Muscle layer of colon (tissue), 2 donors: ENCODE measurements at regions not wholly inside any gene's neighbourhood (a gene's known extent, or its start where the extent isn't known, plus 50 kb on each side); places are given as distances from the start of the nearest gene placed in this dataset.

ENCODE experiments used
- H3K27ac ChIP-seq: one replicate; pipeline ENCODE4 v1.7.0; 2013; ENCODE audit warnings: low read depth, mild to moderate bottlenecking, low read length, moderate library complexity
- H3K27me3 ChIP-seq, 2 donors: one replicate each; pipeline ENCODE4 v1.7.0; 2013; ENCODE audit warnings: low read length in 2 of 2, mild to moderate bottlenecking in 2 of 2; ENCODE audit not compliant: insufficient read depth in 2 of 2, control insufficient read depth in 1 of 2
- H3K36me3 ChIP-seq: one replicate; pipeline ENCODE4 v1.7.0; 2013; ENCODE audit warnings: mild to moderate bottlenecking, low read length; ENCODE audit not compliant: insufficient read depth
- H3K4me1 ChIP-seq: one replicate; pipeline ENCODE4 v1.7.0; 2013; ENCODE audit warnings: mild to moderate bottlenecking, low read length; ENCODE audit not compliant: insufficient read depth
- H3K4me3 ChIP-seq, 2 donors: one replicate each; pipeline ENCODE4 v1.7.0; 2013; ENCODE audit warnings: low read length in 2 of 2, low read depth in 1 of 2, mild to moderate bottlenecking in 1 of 2, moderate library complexity in 1 of 2
- H3K9ac ChIP-seq: one replicate; pipeline ENCODE4 v1.7.0; 2013; ENCODE audit warnings: low read length
- H3K9me3 ChIP-seq: one replicate; pipeline ENCODE4 v1.7.0; 2013; ENCODE audit warnings: mild to moderate bottlenecking, low read length
- donor health status: abdominal sarcoma.
- donor health status: Adenocarcinoma of cecum.

DNA sequence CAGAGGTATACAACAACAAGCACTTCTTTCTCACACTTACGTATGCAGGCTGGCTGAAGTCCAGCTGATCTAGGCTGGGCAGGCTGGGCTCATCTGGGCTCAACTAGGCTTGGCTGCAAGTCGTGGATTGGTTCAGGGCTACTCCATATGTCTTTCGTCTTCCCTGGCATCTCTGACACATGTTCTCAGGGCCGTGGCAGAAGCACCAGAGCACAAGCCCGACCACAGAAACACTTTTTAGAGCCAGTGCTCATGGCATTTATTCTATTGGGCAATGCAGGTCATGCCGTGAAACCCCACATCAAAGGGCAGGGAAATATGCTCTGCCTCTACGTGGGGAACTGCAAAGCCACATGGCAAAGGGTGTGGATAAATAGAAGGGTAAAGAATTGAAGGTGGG, 93.8 kb downstream of the RIN2 start:
- Histone ChIP-seq H3K9me3 (no peaks in the 10 kb centered on the region), H3K27ac (no peak overlapping the region), H3K9ac (no peak overlapping the region), H3K4me1 (peaks cover 23% of the 10 kb centered on the region), H3K4me3 (no peak overlapping the region), H3K27me3 (no peaks in the 10 kb centered on the region), H3K36me3 (no peaks in the 10 kb centered on the region)

DNA sequence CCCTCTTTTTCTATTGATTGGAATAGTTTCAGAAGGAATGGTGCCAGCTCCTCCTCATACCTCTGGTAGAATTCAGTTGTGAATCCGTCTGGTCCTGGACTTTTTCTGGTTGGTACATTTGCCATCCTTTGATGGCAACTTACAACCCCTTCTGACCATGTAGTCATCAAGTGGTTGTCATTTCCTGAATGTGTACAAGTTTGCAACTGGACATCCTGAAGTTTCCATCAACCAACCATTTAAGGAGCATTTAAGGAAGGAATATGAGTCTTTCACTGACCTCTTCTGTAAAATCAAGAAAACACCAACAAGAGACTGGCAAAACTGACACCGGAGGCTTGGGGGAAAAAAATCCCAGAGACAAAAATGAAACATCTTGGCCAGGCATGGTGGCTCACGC, 97.4 kb downstream of the RIN2 start:
- Histone ChIP-seq H3K9me3 (no peaks in the 10 kb centered on the region), H3K4me1 (peaks cover 14% of the 10 kb centered on the region), H3K36me3 (no peaks in the 10 kb centered on the region), H3K27me3 (no peaks in the 10 kb centered on the region), H3K9ac (no peak overlapping the region), H3K27ac (no peak overlapping the region), H3K4me3 (no peak overlapping the region)

DNA sequence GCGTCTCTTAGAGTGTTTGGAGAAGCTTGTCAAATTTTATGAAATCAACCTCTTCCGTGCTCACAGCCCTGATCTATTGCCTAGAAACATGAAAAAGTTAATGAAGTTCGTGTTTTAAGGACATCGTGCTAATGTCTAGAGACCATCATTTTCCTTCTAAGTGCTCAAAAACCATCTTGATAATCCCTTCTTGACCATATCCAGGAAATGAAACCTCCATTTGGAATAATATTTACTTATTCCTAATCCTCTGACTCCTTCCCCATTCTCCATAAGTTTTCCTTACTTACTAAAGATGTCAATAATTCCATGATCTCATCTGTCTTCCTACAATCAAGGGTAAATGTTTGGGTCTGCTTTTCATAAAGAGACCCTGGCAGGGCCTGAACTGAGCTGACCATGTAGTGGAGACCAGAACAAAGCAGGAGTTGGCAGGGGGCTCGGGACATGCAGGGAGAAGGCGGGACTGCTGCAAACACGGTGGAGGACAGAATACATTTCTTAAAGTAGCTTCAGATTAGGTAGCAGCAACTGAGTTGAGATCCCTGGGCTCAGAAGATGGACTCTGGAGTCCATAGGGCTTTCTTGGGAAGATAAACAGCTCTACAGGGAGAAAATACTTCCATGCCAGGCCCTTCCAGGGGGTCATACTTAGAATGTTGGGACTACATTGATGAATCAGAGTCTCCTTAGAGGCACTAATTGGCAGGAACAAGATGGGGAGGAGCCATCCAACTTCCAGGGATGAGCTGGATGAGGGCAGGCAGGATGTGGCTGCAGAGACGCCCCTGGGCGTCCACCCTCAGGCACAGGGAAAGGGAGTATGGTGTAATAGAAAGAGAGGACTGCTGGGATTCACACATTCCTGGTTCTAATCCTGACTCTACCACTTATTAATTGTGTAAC, 100.7 kb downstream of the RIN2 start:
- Histone ChIP-seq H3K4me3 (no peak overlapping the region), H3K27me3 (no peaks in the 10 kb centered on the region), H3K27ac (no peak overlapping the region), H3K4me1 (peaks cover 11% of the 10 kb centered on the region), H3K9ac (no peak overlapping the region), H3K36me3 (no peaks in the 10 kb centered on the region), H3K9me3 (no peaks in the 10 kb centered on the region)

DNA sequence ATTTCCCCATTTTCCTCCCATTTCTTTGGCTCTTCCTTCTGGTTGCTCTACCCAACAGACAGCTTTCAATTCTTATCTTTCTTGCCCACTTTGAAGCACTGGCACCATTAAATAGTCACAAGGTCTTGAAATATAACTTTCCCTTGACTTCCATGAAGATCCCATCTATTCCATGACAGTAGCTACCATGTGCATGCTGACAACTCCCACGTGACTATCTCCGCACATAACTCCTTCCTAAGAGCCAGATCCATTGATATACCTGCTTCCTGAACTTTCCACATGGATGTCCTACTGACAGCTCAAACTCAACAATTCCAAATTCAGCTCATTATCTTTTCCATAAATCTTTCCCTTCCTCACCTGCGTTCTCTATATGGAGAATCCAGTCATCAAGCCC, 101.4 kb downstream of the RIN2 start:
- Histone ChIP-seq H3K9ac (no peak overlapping the region), H3K9me3 (no peaks in the 10 kb centered on the region), H3K27ac (no peak overlapping the region), H3K27me3 (no peaks in the 10 kb centered on the region), H3K4me1 (peaks cover 11% of the 10 kb centered on the region), H3K4me3 (no peak overlapping the region), H3K36me3 (no peaks in the 10 kb centered on the region)

DNA sequence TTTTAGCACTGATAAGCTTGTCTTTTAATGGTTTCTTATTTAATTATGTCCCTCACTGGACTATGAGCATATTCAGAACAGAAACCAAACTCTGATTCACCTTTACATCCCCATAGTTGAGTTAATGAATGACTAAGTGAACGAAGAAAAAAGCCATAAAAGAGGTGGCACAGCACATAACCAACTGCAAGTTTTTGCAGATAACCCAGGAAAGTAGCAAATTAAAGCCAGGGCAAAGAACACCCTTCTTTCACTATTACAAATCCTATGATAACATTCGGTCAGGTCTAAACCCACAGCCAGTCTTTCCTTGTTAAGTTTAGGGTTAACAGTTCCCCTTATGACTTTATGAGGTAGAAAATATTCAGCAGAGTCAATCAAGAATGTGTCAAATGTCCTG, 102.7 kb downstream of the RIN2 start:
- Histone ChIP-seq H3K27me3 (no peaks in the 10 kb centered on the region), H3K4me3 (no peak overlapping the region), H3K9me3 (no peaks in the 10 kb centered on the region), H3K9ac (no peak overlapping the region), H3K36me3 (no peaks in the 10 kb centered on the region), H3K27ac (no peak overlapping the region), H3K4me1 (peaks cover 11% of the 10 kb centered on the region)

DNA sequence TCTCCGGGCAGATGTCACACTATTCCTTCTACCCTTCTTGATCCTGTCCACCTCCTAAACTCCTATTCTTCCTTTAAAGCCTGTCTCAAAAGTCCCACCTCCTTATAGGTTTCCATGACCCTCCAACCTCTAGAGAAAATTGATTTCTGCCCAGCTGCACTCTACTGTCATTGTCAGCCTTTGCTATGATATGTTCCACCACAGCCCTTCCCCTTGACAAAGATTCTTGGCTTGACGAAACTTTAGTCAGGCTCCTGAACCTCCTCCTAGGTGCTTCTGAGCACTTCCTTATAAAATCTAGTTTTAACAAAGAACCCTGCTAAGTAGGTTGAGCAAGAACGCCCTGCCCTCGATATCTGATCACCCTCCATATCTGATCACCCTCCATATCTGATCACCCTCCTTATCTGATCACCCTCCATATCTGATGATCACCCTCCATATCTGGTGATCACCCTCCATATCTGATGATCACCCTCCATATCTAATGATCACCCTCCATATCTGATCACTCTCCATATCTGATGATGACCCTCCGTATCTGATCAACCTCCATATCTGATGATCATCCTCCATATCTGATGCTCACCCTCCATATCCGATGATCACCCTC, 103.2 kb downstream of the RIN2 start:
- no peak overlapping the region for H3K27ac ChIP-seq
- H3K27me3 ChIP-seq = no peaks in the 10 kb centered on the region
- H3K9ac ChIP-seq = no peak overlapping the region
- H3K4me3 ChIP-seq = no peak overlapping the region
- no peaks in the 10 kb centered on the region for H3K9me3 ChIP-seq
- H3K4me1 ChIP-seq = peaks cover 11% of the 10 kb centered on the region
- no peaks in the 10 kb centered on the region for H3K36me3 ChIP-seq

DNA sequence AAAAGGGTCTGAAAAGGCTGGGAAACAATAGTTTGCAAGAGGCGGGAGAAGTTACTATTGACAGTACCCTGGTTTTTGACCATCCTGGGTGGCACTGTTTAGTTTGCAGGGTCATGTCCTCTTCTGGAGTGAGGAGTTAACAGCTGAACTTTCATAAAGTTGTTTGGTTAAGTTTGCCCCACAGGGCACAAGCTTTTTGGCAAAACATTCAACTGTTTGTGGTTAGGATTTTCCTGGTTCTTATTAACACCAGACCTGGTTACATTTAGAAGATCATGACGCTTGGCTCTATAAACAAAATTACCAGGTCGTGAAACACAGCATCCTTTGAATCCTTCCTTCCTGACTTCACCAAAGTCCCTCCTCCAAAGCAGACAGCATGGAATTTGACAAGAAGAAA, 106.1 kb downstream of the RIN2 start:
- H3K27ac ChIP-seq = no peak overlapping the region
- H3K4me1 ChIP-seq = no peaks in the 10 kb centered on the region
- H3K36me3 ChIP-seq = no peaks in the 10 kb centered on the region
- no peak overlapping the region for H3K9ac ChIP-seq
- no peaks in the 10 kb centered on the region for H3K27me3 ChIP-seq
- H3K9me3 ChIP-seq = no peaks in the 10 kb centered on the region
- no peak overlapping the region for H3K4me3 ChIP-seq

DNA sequence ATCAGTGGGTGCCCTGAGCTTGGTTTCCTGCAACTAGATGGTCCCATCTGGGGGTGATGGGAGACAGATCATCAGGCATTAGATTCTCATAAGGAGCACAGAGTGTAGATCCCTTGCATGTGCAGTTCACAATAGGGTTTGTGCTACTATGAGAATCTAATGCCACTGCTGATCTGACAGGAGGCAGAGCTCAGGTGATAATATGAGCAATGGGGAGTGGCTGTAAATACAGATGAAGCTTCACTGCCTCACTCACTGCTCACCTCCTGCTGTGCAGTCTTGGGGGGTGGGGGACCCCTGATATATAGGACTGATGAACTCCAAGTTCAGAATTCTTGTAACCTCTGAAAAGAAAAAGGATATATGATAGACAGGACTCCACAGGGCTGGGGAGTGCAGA, 108.0 kb downstream of the RIN2 start:
- Histone ChIP-seq H3K4me1 (no peaks in the 10 kb centered on the region), H3K4me3 (no peak overlapping the region), H3K9ac (no peak overlapping the region), H3K27ac (no peak overlapping the region), H3K36me3 (no peaks in the 10 kb centered on the region), H3K9me3 (no peaks in the 10 kb centered on the region), H3K27me3 (no peaks in the 10 kb centered on the region)

DNA sequence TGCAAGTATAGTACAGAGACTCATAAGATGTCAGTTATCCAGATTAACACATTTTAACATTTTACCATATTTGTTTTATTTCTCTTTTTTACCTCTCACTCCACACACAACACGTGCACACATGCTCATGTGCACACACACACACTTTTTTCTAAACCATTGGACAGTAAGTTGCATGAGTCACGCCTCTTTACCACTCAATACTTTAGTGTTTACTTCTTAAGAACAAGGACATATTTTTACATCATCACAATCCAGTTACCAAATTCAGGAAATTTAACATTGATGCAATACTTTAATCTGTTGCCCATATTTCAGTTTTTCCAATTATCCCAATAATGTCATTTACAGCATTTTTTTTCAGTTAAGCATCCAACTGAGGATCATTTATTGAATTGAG, 109.0 kb downstream of the RIN2 start:
- H3K9ac ChIP-seq = no peak overlapping the region
- no peak overlapping the region for H3K27ac ChIP-seq
- no peaks in the 10 kb centered on the region for H3K27me3 ChIP-seq
- H3K36me3 ChIP-seq = peaks cover 5% of the 10 kb centered on the region
- H3K9me3 ChIP-seq = no peaks in the 10 kb centered on the region
- no peaks in the 10 kb centered on the region for H3K4me1 ChIP-seq
- no peak overlapping the region for H3K4me3 ChIP-seq

DNA sequence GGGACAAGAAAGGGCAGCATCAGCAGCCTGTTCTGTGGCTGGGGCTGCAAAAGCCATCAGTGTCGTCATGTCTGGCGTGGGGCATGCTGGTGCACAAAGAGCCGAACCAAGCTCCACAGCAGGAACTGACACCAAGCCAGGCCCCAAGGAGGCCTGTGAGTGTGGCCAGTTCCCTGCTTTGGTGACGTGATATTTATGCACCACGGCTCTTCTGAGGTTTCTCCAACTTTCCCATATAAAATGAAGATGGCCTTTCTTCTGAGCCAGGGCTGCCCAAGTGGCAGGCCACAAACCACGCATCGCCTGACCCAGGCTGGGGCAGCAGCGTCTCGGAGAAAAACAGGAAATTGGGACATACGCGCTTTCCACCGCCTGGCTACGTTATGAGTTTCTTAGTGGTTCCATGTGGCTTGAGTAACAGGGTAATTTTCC, 109.9 kb downstream of the RIN2 start:
- Histone ChIP-seq H3K9ac (no peak overlapping the region), H3K4me3 (no peak overlapping the region), H3K27me3 (no peaks in the 10 kb centered on the region), H3K27ac (no peak overlapping the region), H3K4me1 (no peaks in the 10 kb centered on the region), H3K36me3 (peaks cover 5% of the 10 kb centered on the region), H3K9me3 (no peaks in the 10 kb centered on the region)

DNA sequence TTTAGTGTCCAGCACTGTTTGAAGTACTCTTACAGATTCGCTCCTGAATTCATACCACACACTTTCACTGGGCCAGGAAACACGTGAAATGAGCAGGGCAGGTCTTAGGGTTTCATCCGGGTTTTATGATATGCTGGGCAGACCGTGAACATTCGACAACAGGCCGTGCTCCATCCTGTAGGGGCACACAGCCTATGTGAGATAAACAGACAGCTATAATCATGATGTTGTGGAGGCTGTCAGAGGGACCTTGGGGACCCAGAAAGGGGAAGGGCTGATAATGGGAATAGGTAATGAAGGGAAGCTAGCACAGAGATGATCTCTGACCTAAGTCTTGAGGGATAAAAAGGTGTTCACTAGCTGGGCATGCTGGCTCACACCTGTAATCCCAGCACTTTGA, 110.4 kb downstream of the RIN2 start:
- no peaks in the 10 kb centered on the region for H3K9me3 ChIP-seq
- no peaks in the 10 kb centered on the region for H3K27me3 ChIP-seq
- H3K36me3 ChIP-seq = peaks cover 5% of the 10 kb centered on the region
- H3K4me3 ChIP-seq = no peak overlapping the region
- H3K9ac ChIP-seq = no peak overlapping the region
- H3K27ac ChIP-seq = no peak overlapping the region
- no peaks in the 10 kb centered on the region for H3K4me1 ChIP-seq

DNA sequence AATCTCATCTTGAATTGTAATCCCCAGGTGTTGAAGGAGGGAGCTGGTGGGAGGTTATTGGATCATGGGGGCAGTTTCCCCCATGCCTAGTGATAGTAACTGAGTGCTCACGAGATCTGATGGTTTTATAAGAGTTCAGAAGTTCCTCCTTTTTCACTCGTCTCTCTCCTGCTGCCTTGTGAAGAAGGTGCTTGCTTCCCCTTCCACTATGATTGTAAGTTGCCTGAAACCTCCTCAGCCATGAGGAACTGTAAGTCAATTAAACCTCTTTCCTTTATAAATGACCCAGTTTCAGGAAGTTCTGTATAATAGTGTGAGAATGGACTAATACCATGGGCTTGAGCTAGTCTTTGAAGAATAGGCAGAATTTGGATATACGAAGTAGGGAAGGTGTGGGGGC, 113.9 kb downstream of the RIN2 start:
- Histone ChIP-seq H3K4me3 (no peak overlapping the region), H3K9ac (no peak overlapping the region), H3K36me3 (peaks cover 5% of the 10 kb centered on the region), H3K9me3 (no peaks in the 10 kb centered on the region), H3K27ac (no peak overlapping the region), H3K4me1 (no peaks in the 10 kb centered on the region), H3K27me3 (no peaks in the 10 kb centered on the region)
